ENCODE measurements at regions not wholly inside any gene's neighbourhood (a gene's known extent, or its start where the extent isn't known, plus 50 kb on each side); places are given as distances from the start of the nearest gene placed in this dataset.

DNA sequence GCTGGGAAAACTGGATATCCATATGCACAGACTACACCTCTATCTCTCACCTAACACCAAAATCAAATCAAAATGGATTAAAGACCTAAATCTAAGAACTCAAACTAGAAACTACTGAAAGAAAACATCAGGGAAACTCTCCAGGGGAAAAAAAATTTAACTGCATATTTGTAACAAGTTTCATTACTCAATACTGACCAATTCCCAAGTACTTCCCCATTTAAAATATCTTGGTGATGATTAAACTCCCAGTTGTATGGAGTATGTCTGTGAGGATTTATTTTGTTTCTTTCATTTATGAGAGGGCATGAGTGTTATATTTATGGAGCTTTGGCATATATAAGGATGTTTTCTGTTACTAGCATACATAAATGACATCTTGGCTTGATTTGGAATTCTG is 112.3 kb upstream of the IL15 start:
- Histone ChIP-seq H3K4me3 (ENCODE audit: low read depth in 1 of 2, low read length in 2 of 2) (no peak overlapping the region), H3K36me3 (ENCODE audit: insufficient read depth, low read length) (no peaks in the 10 kb centered on the region), H3K4me2 (ENCODE audit: insufficient read depth, low read length) (no peak overlapping the region), H2AFZ (ENCODE audit: low read depth, low read length) (no peak overlapping the region), H3K79me2 (ENCODE audit: insufficient read depth, low read length) (no peaks in the 10 kb centered on the region), H3K27ac (ENCODE audit: low read length) (no peak overlapping the region), H3K27me3 (ENCODE audit: insufficient read depth, low read length, poor library complexity) (no peaks in the 10 kb centered on the region), H4K20me1 (ENCODE audit: insufficient read depth, low read length) (no peaks in the 10 kb centered on the region), H3K9me3 (ENCODE audit: insufficient read depth, low read length, severe bottlenecking) (no peaks in the 10 kb centered on the region), H3K9ac (ENCODE audit: low read depth, low read length) (no peak overlapping the region), H3K4me1 (ENCODE audit: insufficient read depth, low read length) (no peaks in the 10 kb centered on the region)
- TF ChIP-seq, protein P1, sequence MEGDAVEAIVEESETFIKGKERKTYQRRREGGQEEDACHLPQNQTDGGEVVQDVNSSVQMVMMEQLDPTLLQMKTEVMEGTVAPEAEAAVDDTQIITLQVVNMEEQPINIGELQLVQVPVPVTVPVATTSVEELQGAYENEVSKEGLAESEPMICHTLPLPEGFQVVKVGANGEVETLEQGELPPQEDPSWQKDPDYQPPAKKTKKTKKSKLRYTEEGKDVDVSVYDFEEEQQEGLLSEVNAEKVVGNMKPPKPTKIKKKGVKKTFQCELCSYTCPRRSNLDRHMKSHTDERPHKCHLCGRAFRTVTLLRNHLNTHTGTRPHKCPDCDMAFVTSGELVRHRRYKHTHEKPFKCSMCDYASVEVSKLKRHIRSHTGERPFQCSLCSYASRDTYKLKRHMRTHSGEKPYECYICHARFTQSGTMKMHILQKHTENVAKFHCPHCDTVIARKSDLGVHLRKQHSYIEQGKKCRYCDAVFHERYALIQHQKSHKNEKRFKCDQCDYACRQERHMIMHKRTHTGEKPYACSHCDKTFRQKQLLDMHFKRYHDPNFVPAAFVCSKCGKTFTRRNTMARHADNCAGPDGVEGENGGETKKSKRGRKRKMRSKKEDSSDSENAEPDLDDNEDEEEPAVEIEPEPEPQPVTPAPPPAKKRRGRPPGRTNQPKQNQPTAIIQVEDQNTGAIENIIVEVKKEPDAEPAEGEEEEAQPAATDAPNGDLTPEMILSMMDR (IDR thresholded peaks at IDR 0.05; ENCODE audit: borderline replicate concordance, extremely low read depth, low read length, poor library complexity, severe bottlenecking): no peak
- TF ChIP-seq EZH2 (IDR thresholded peaks at IDR 0.05; ENCODE audit: borderline replicate concordance, low read depth, low read length, severe bottlenecking): no peak
- ATAC-seq (ENCODE audit: insufficient read depth, low read depth) (no peak), DNase-seq (no peak)

DNA sequence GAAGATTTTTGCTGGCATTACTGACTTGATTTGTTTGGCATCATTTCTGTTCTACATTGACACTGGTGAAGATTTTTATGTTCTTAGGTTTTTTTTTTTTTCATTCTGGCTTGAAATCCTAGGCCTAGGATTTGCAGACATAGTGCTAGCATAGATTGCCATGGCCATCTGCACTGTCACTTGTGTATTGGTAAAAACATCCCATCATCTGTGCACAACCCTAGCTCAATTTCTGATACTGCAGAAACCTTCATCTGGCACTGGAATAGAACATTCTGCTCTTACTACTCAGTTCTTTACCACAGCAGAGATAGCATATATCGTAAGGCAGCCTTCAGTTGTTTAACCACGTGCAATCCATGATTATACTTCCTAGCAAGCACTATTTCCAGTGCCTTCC is 111.5 kb upstream of the IL15 start:
- no peak overlapping the region for H3K4me3 ChIP-seq (ENCODE audit: low read depth in 1 of 2, low read length in 2 of 2)
- no peak overlapping the region for H3K27ac ChIP-seq (ENCODE audit: low read length)
- H3K9me3 ChIP-seq (ENCODE audit: insufficient read depth, low read length, severe bottlenecking): no peaks in the 10 kb centered on the region
- no peaks in the 10 kb centered on the region for H3K4me1 ChIP-seq (ENCODE audit: insufficient read depth, low read length)
- no peaks in the 10 kb centered on the region for H3K27me3 ChIP-seq (ENCODE audit: insufficient read depth, low read length, poor library complexity)
- no peak overlapping the region for H3K4me2 ChIP-seq (ENCODE audit: insufficient read depth, low read length)
- ATAC-seq (ENCODE audit: insufficient read depth, low read depth): no peak
- H3K9ac ChIP-seq (ENCODE audit: low read depth, low read length): no peak overlapping the region
- TF ChIP-seq, protein P1 (IDR thresholded peaks at IDR 0.05; ENCODE audit: borderline replicate concordance, extremely low read depth, low read length, poor library complexity, severe bottlenecking): no peak
- TF ChIP-seq EZH2 (IDR thresholded peaks at IDR 0.05; ENCODE audit: borderline replicate concordance, low read depth, low read length, severe bottlenecking): no peak
- DNase-seq: no peak
- H4K20me1 ChIP-seq (ENCODE audit: insufficient read depth, low read length): no peaks in the 10 kb centered on the region
- H3K36me3 ChIP-seq (ENCODE audit: insufficient read depth, low read length): no peaks in the 10 kb centered on the region
- no peak overlapping the region for H2AFZ ChIP-seq (ENCODE audit: low read depth, low read length)
- no peaks in the 10 kb centered on the region for H3K79me2 ChIP-seq (ENCODE audit: insufficient read depth, low read length)

- no peak overlapping the region for H2AFZ ChIP-seq (ENCODE audit: low read depth, low read length)
- no peak for TF ChIP-seq EZH2 (IDR thresholded peaks at IDR 0.05; ENCODE audit: borderline replicate concordance, low read depth, low read length, severe bottlenecking)
- TF ChIP-seq, protein P1 (IDR thresholded peaks at IDR 0.05; ENCODE audit: borderline replicate concordance, extremely low read depth, low read length, poor library complexity, severe bottlenecking): no peak
- DNase-seq (no peak), ATAC-seq (ENCODE audit: insufficient read depth, low read depth) (no peak)
- no peaks in the 10 kb centered on the region for H3K79me2 ChIP-seq (ENCODE audit: insufficient read depth, low read length)
- no peaks in the 10 kb centered on the region for H3K36me3 ChIP-seq (ENCODE audit: insufficient read depth, low read length)
- H3K27ac ChIP-seq (ENCODE audit: low read length): no peak overlapping the region
- no peaks in the 10 kb centered on the region for H3K4me1 ChIP-seq (ENCODE audit: insufficient read depth, low read length)
- H3K4me3 ChIP-seq (ENCODE audit: low read depth in 1 of 2, low read length in 2 of 2): no peak overlapping the region
- no peaks in the 10 kb centered on the region for H4K20me1 ChIP-seq (ENCODE audit: insufficient read depth, low read length)
- no peaks in the 10 kb centered on the region for H3K27me3 ChIP-seq (ENCODE audit: insufficient read depth, low read length, poor library complexity)
- no peak overlapping the region for H3K9ac ChIP-seq (ENCODE audit: low read depth, low read length)
- H3K4me2 ChIP-seq (ENCODE audit: insufficient read depth, low read length): no peak overlapping the region
- H3K9me3 ChIP-seq (ENCODE audit: insufficient read depth, low read length, severe bottlenecking): no peaks in the 10 kb centered on the region
Measured at GRCh38 chr4:141530627-141531026, 105.8 kb upstream of the IL15 start.

- H3K9ac ChIP-seq (ENCODE audit: low read depth, low read length): no peak overlapping the region
- H3K4me1 ChIP-seq (ENCODE audit: insufficient read depth, low read length): no peaks in the 10 kb centered on the region
- H3K4me3 ChIP-seq (ENCODE audit: low read depth in 1 of 2, low read length in 2 of 2): no peak overlapping the region
- H3K36me3 ChIP-seq (ENCODE audit: insufficient read depth, low read length): no peaks in the 10 kb centered on the region
- no peak for ATAC-seq (ENCODE audit: insufficient read depth, low read depth)
- H3K27me3 ChIP-seq (ENCODE audit: insufficient read depth, low read length, poor library complexity): no peaks in the 10 kb centered on the region
- H2AFZ ChIP-seq (ENCODE audit: low read depth, low read length): no peak overlapping the region
- TF ChIP-seq, protein P1 (IDR thresholded peaks at IDR 0.05; ENCODE audit: borderline replicate concordance, extremely low read depth, low read length, poor library complexity, severe bottlenecking): no peak
- TF ChIP-seq EZH2 (IDR thresholded peaks at IDR 0.05; ENCODE audit: borderline replicate concordance, low read depth, low read length, severe bottlenecking): no peak
- no peak overlapping the region for H3K4me2 ChIP-seq (ENCODE audit: insufficient read depth, low read length)
- no peaks in the 10 kb centered on the region for H3K9me3 ChIP-seq (ENCODE audit: insufficient read depth, low read length, severe bottlenecking)
- DNase-seq: no peak
- H3K27ac ChIP-seq (ENCODE audit: low read length): no peak overlapping the region
- H3K79me2 ChIP-seq (ENCODE audit: insufficient read depth, low read length): no peaks in the 10 kb centered on the region
- H4K20me1 ChIP-seq (ENCODE audit: insufficient read depth, low read length): no peaks in the 10 kb centered on the region
Measured at GRCh38 chr4:141534985-141535384, 101.4 kb upstream of the IL15 start.

All from DND-41 (cell line).